Brain microvascular endothelial cell (primary cell): ENCODE measurements at regions not wholly inside any gene's neighbourhood (a gene's known extent, or its start where the extent isn't known, plus 50 kb on each side); places are given as distances from the start of the nearest gene placed in this dataset.

Experiments used
- DNase-seq: peaks from one replicate; pipeline ENCODE4 v3.0.0-alpha.2; 2020
- H3K27ac ChIP-seq: fragments of 250-450 bp; sonication (Bioruptor Pico); 2 replicates; pipeline ENCODE4 v1.5.1; 2020; ENCODE audit warnings: mild to moderate bottlenecking, moderate library complexity
- H3K27me3 ChIP-seq: fragments of 250-450 bp; sonication (Bioruptor Pico); replicated peaks from 2 replicates; pipeline ENCODE4 v1.5.1; 2020; ENCODE audit warnings: mild to moderate bottlenecking
- H3K36me3 ChIP-seq: fragments of 250-450 bp; sonication (Bioruptor Pico); replicated peaks from 2 replicates; pipeline ENCODE4 v1.5.1; 2020; ENCODE audit warnings: mild to moderate bottlenecking
- H3K4me3 ChIP-seq: 2 replicates; pipeline ENCODE4 v1.5.1; 2011; ENCODE audit warnings: low read depth, mild to moderate bottlenecking, control low read depth, low read length, moderate library complexity
- CTCF ChIP-seq: IDR thresholded peaks from 2 replicates; pipeline ENCODE4 v1.5.1; 2011; ENCODE audit warnings: low read depth, mild to moderate bottlenecking, moderate library complexity, low read length, control low read depth, inconsistent platforms; ENCODE audit errors: missing control alignments
- in situ Hi-C: cut with HindIII; loops from 2 replicates; pipeline ENCODE4 v1.10.0; 2017; ENCODE audit warnings: low sequenced_read_pairs, low pct_ligation_motif_present

DNA sequence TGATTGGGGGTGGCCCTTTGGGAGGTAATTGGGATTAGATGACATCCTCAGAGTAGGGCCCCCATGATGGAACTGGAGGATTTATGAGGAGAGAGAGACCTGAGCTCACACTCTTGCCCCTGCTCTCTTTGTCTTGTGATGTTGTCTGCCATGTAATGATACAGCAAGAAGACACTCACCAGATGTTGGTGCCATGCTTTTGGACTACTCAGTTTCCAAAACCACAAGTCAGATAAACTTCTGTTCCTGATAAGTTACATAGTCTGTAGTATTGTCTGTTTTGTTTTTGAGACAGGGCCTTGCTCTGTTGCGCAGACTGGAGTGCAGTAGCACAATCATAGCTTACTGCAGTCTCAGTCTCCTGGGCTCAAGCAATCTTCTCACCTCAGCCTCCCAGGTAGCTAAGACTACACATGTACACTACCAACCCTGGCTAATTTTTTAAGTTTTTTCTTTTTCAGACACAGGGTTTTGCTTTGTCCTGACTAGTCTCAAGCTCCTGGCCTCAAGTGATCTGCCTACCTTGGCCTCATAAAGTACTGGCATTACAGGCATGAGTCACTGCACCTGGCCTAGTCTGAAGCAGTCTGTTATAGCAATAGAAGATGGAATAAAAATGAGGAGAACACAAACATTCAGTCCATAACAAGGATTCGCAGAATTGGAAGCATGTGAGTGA lies 115.0 kb upstream of the GALNT2 start:
- H3K36me3 ChIP-seq, result no peaks in the 10 kb centered on the region
- H3K27me3 ChIP-seq, result no peaks in the 10 kb centered on the region
- H3K27ac ChIP-seq, result no peak overlapping the region
- no peak for TF ChIP-seq CTCF
- DNase-seq, result no peak
- in situ Hi-C loops, result no loop called here
- no peak overlapping the region for H3K4me3 ChIP-seq

GRCh38 chr1:229952670-229953520 lies 114.1 kb upstream of the GALNT2 start:
- Histone ChIP-seq H3K27ac (no peak overlapping the region), H3K36me3 (no peaks in the 10 kb centered on the region), H3K27me3 (no peaks in the 10 kb centered on the region), H3K4me3 (no peak overlapping the region)
- TF ChIP-seq CTCF, result no peak
- in situ Hi-C loops, result no loop called here
- no peak for DNase-seq

DNA sequence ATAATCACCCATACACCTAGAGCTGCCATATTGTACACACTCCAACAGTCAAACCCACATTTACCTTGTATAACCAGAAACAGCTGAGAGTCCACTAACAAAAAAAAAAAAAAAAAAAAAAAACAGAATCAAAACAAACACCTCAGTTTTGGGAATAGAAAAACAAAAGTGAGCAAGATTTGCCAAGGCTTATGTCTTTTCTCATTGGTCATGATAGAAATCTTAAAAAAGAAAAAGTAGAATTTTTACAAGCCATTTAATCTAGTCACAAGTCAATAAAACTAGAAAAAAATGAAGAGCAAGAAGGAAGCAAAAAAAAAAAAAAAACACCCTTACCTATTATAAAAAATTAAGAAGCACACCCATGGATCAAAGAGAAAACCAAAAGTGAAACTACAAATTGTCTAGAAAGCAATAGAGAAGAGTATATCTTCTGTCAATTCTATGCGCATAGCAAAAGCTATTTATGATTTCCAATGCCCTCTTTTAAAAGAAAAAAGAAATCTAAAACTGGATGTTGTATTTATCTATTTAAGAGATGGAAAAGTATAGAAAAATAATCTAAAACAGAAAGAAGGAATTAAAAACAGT lies 113.2 kb upstream of the GALNT2 start:
- Histone ChIP-seq H3K36me3 (no peaks in the 10 kb centered on the region), H3K4me3 (no peak overlapping the region), H3K27ac (no peak overlapping the region), H3K27me3 (no peaks in the 10 kb centered on the region)
- no peak for DNase-seq
- TF ChIP-seq CTCF, result no peak
- in situ Hi-C loops, result no loop called here

DNA sequence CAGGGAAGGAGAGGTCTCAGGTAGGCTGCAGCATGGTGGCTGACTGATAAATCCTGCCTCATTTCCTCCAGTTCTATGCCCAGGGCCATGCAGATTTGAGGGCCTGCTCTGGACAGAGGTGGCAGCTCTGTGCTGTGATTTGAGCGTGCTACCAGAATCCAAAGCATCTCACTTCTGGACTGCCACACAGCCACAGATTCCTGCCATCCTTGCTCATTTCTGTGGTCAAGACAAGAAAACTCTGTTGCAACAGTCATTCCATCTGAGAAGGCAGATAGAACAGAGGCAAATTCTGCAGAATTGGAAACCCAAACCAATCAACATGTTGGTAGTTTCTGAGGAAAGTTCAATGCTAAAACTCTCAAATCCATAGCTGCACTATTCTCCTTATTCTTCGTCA lies 102.8 kb upstream of the GALNT2 start:
- in situ Hi-C loops, result no loop called here
- no peak overlapping the region for H3K27ac ChIP-seq
- DNase-seq, result no peak
- no peak overlapping the region for H3K4me3 ChIP-seq
- TF ChIP-seq CTCF, result no peak
- H3K36me3 ChIP-seq, result no peaks in the 10 kb centered on the region
- no peaks in the 10 kb centered on the region for H3K27me3 ChIP-seq

DNA sequence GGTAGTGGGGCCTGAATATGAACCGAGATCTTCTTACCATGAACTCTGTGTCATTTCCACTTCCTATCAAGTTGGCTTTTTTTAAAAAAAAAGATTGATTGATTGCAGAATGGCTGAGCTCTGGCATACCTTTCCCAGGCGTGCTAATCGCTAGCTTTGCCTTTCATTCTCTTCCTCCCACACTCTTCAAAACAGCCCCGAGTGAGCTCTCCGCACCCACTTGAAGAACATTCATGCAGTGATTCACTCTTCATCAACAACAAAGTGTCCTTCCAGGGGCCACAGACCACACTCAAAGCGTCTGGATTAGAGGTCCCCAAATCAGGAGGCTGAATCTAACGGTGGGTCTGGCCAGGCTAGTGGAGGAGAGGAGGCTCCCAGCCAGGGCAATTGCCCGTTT lies 96.3 kb upstream of the GALNT2 start:
- TF ChIP-seq CTCF, result no peak
- no peaks in the 10 kb centered on the region for H3K36me3 ChIP-seq
- in situ Hi-C loops, result no loop called here
- no peak overlapping the region for H3K4me3 ChIP-seq
- no peak for DNase-seq
- H3K27ac ChIP-seq, result no peak overlapping the region
- no peaks in the 10 kb centered on the region for H3K27me3 ChIP-seq
